ENCODE measurements at regions not wholly inside any gene's neighbourhood (a gene's known extent, or its start where the extent isn't known, plus 50 kb on each side); places are given as distances from the start of the nearest gene placed in this dataset.

DNA sequence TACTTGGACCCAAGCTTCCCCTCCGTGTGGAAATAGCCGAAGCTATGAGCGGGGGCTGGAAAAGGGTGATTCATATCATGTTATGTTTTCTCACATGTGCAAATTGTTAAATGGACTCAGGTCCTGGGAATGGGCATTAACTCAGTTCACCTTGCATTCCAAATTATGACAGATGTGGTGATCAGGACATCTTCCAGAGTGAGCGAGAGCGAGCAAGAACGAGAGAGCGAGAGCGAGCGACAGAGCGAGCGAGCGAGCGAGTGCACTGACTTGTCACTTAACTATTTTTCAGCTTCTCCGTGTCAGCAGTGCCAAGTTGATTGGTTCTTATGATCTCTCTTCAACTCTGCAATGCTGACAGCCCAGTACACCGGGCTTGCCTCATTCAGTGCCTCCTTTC is 437.4 kb upstream of the NRSN1 start:
- TF ChIP-seq, protein P1, sequence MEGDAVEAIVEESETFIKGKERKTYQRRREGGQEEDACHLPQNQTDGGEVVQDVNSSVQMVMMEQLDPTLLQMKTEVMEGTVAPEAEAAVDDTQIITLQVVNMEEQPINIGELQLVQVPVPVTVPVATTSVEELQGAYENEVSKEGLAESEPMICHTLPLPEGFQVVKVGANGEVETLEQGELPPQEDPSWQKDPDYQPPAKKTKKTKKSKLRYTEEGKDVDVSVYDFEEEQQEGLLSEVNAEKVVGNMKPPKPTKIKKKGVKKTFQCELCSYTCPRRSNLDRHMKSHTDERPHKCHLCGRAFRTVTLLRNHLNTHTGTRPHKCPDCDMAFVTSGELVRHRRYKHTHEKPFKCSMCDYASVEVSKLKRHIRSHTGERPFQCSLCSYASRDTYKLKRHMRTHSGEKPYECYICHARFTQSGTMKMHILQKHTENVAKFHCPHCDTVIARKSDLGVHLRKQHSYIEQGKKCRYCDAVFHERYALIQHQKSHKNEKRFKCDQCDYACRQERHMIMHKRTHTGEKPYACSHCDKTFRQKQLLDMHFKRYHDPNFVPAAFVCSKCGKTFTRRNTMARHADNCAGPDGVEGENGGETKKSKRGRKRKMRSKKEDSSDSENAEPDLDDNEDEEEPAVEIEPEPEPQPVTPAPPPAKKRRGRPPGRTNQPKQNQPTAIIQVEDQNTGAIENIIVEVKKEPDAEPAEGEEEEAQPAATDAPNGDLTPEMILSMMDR (conservative IDR thresholded peaks at IDR 0.05; ENCODE audit: low read length) = no peak
- TF ChIP-seq EZH2phosphoT487 (IDR thresholded peaks at IDR 0.05; ENCODE audit: borderline replicate concordance) = no peak

Measured in Loucy (cell line).